ENCODE measurements at regions not wholly inside any gene's neighbourhood (a gene's known extent, or its start where the extent isn't known, plus 50 kb on each side); places are given as distances from the start of the nearest gene placed in this dataset.
"Not testable (repeated sequence)": the region's sequence is repeated elsewhere in the genome, so short reads cannot be mapped to it uniquely, and the experiment has no call there.

GRCh38 chr1:148679050-148679786 is 69.4 kb upstream of the NUDT4B start:
- H3K27me3 Mint-ChIP-seq (ENCODE audit: low read depth in 3 of 3); H3K4me1 Mint-ChIP-seq; H3K36me3 Mint-ChIP-seq; H3K27ac Mint-ChIP-seq; H3K9me3 Mint-ChIP-seq: not testable (repeated sequence)
- peak; percentile 45 to 71 (median 58) for DNase-seq
- peak overlapping the region in 3 of 5 donors; percentile 51 to 76 (median 66) for H3K4me3 Mint-ChIP-seq

- H3K4me1 Mint-ChIP-seq; H3K36me3 Mint-ChIP-seq; DNase-seq; H3K27ac Mint-ChIP-seq; H3K9me3 Mint-ChIP-seq; H3K27me3 Mint-ChIP-seq (ENCODE audit: low read depth in 3 of 3): not testable (repeated sequence)
- H3K4me3 Mint-ChIP-seq = peak overlapping the region in 3 of 5 donors; percentile 51 to 76 (median 66)
Observed at GRCh38 chr1:148679787-148680326, 68.7 kb upstream of the NUDT4B start.

GRCh38 chr1:148686735-148687134 is 61.8 kb upstream of the NUDT4B start:
- not testable (repeated sequence) for DNase-seq; H3K27ac Mint-ChIP-seq; H3K4me1 Mint-ChIP-seq; H3K36me3 Mint-ChIP-seq; H3K9me3 Mint-ChIP-seq; H3K4me3 Mint-ChIP-seq; H3K27me3 Mint-ChIP-seq (ENCODE audit: low read depth in 3 of 3)

- H3K27ac Mint-ChIP-seq; H3K9me3 Mint-ChIP-seq; H3K36me3 Mint-ChIP-seq; H3K4me1 Mint-ChIP-seq; DNase-seq; H3K27me3 Mint-ChIP-seq (ENCODE audit: low read depth in 3 of 3); H3K4me3 Mint-ChIP-seq: not testable (repeated sequence)
Observed at GRCh38 chr1:148687376-148687775, 61.2 kb upstream of the NUDT4B start.

Measured in immature natural killer cell (primary cell).